Frontal cortex (tissue), 3 donors: ENCODE measurements at regions not wholly inside any gene's neighbourhood (a gene's known extent, or its start where the extent isn't known, plus 50 kb on each side); places are given as distances from the start of the nearest gene placed in this dataset.

Experiments used
- DNase-seq, 2 donors: peaks; one replicate each; pipeline ENCODE4 v3.0.0; 2012; ENCODE audit warnings: low spot score in 2 of 2
- FAIRE-seq: peaks from 2 replicates; lab custom pipeline; 2012; peaks lifted over from hg19 to GRCh38; lab: Jason Lieb, UNC
- donor health status: control.
- donor health status: control.
- donor health status: control.

GRCh38 chrX:28085653-28086052, 104.4 kb upstream of the DCAF8L1 start:
- FAIRE-seq (no peak), DNase-seq (no peak)

DNA sequence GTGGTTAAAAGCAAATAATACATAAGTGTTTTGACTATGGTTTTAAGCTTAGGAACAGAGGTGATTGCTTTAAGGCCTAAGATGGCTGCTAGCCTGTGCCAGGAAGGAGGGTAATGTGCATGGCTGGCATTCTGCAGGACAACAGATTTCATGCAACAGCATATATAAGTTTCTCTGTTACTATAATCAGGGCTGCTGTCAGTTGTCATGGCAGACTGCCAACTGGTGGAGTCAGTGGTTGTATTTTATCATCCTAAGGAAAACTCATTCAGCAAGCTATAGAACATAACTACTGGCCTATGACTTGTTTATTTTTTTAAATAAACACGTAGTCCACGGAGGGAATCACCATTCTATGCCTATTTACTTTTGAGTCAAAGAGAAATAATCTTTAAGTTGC, 77.7 kb upstream of the DCAF8L1 start:
- FAIRE-seq (no peak), DNase-seq (no peak)

DNA sequence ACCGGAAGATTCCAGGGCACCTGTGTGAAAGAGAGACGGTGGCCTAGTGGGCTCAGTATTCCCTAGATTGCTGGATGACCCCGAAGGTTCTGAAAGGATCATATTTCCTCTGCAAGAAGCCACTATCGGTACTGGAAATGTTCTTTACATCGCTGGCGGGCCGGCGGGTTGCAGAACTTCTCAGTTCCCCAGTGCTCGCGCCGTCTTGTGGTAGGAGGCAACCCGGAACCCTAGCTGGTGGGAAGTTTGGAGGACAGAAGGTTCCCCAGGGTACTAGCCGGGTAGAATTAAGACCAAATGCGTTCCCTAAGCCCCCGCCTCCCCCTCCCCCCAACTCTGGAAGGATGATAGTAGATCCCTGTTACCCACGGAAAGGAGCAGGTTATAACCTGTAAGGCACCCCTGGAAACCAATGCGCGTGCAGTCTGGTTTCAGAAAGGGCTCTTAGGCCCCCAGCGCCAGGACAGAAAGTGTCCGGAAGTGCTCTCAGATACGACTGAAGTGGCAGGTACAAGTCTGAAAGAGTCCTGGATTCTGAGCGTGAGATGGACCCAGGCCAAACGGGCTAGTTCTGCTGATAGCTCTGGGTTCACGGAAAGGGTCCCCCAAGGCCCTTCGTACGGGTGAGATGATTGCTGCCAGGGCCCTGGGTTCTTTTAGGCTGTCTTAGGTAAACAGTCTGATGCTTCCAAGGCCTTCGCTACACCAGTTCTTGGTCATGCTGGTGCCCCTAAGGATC, 61.7 kb upstream of the DCAF8L1 start:
- no peak for DNase-seq
- FAIRE-seq = no peak

DNA sequence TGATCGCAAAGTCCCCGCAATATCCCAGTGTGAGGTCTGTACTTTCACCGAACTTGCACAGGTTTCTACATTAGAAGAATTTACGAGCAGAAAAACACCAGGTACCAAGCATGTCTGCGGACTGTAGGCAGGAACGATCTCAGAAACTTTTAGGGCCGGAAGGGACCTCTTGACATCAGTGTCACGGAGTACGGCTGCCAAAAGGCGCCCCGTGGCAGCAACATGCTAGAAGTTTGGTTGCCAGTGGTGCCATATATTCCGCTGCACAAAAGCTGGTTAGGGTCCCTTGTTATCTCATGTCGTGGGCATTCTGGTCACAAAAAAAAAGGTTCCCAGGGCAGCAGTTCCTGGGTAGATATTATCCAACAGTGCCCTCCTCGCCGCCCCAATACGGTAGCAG, 61.0 kb upstream of the DCAF8L1 start:
- FAIRE-seq (no peak), DNase-seq (no peak)

- DNase-seq (no peak), FAIRE-seq (no peak)
These were observed 58.0 kb upstream of the DCAF8L1 start for GRCh38 chrX:28039258-28039657.
